AG08395 (cell line): ENCODE measurements at regions not wholly inside any gene's neighbourhood (a gene's known extent, or its start where the extent isn't known, plus 50 kb on each side); places are given as distances from the start of the nearest gene placed in this dataset.
"Not testable (repeated sequence)": the region's sequence is repeated elsewhere in the genome, so short reads cannot be mapped to it uniquely, and the experiment has no call there.

Experiments used
- DNase-seq: peaks from one replicate; pipeline ENCODE4 v3.0.0; 2012; ENCODE audit warnings: mixed read lengths, low spot score

DNA sequence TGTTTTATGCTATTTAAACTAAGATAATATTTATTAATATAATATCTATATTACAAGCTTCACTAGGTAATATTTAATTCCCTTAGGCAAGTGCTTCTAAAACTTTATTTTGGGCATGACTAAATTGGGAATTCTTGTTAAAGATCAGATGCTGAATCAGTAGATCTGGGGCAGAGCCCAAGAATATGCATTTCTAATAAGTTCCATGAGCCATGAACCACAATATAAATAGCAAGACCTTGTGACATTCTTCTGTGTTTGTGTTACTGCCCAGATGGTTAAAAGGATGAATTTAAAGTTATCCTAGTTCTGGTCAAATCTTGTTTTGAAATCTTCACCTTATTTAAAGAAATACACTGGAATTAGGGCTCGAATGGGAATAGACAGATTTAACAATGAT, 258.4 kb upstream of the CACNA2D1 start:
- no peak for DNase-seq

DNA sequence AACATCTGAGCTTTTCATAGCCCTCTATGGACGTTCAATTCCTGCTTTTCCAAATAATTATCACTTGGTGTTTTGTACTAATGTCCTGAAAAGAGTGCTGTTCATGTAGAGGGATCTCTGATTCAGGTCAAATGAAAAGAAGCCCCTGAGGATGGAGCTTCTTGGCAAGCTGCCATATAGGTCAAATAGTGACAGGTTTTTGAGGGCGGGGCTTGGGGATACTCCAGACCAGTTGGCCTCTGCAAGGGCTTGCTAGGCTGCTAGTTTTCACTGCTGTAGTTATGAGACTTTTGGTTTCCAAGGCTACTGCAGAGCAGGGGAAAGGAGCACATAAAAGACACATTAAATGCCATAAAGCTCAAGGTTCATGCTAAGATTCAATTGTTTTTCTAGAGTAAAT, 257.2 kb upstream of the CACNA2D1 start:
- no peak for DNase-seq

DNA sequence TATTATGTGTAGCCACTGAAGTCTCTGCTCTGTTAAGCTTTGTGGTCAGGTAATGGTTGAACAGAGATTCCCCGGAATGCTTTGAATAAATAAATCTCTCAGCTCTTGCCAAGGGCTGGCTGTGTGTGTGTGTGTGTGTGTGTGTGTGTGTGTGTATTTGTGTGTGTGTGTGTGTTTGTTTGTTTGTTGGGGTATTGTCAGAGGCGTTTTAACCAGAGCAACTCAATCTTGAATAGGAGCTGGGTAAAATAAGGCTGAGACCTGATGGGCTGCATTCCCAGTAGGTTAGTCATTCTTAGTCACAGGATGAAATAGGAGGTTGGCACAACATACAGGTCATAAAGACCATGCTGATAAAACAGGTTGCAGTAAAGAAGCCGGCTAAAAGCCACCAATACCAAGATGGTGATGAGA, 256.2 kb upstream of the CACNA2D1 start:
- DNase-seq: no peak

DNA sequence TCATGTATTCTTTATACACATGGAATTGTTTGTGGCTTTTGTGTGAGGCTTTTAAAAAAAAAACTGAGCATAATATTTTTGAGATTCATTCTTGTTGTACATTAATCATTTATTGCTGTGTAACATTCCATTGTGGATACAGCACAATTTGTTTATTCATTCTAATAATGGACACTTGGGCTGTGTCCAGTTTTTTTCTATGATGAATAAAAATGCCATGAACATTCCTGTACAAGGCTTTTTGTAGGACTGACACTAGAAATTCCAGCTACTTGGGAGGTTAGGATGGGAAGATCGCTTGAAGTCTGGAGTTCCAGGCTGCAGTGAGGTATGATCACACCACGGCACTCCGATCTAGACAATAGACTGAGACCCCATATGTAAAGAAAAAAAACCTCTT, 254.3 kb upstream of the CACNA2D1 start:
- no peak for DNase-seq

DNA sequence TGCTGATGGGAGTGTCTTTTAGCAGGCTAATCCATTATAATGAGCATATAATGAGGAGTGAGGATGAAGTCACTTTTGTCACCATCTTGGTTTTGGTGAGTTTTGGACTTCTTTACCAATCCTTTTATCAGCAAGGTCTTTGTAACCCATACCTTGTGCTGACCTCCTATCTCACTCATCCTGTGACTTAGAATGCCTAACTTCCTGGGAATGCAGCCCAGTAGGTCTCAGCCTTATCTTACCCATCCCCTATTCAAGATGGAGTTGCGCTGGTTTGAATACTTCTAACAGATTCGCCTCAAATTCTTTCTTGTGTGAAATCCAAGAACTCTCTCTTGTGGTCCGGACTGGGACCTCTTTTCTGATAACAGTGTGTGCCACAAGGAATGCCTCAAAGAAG, 253.1 kb upstream of the CACNA2D1 start:
- no peak for DNase-seq

DNA sequence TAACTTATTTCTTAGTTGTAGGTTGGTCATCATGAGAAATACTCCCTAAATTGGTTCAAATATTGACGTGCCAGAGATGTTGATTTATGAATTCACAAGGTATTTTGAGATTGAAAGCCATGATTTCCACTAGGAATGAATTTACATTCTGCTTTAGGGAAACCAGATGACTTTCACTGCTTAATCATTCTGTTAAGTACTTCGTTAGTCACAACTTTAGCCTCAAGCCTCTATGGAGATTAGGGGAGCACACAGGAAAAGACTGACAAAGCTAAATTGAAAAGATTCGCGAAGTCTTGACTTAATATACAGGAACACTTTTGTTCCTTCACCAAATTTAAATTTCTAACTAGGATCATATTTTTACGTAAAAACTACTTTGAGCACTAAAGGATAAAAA, 250.4 kb upstream of the CACNA2D1 start:
- DNase-seq: no peak

DNA sequence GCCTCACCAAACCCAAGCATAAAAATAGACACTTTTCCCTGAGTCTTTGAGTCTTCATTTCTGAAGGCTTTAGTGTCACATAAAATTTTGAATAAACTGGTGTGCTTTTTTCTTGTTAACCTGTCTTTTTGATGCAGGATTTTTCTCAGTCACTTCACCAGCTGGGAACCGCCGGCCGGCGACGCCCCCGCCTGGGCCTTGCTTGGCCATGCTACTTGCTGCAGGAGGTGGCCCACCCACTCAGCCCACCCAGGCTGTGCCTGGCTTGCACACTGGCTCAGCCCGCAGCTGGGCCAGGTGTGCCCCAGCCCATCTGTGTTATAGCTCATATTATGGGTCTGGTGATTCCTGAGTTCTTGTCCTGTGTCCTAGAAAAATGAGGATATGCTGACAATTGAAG, 247.4 kb upstream of the CACNA2D1 start:
- DNase-seq: no peak

DNA sequence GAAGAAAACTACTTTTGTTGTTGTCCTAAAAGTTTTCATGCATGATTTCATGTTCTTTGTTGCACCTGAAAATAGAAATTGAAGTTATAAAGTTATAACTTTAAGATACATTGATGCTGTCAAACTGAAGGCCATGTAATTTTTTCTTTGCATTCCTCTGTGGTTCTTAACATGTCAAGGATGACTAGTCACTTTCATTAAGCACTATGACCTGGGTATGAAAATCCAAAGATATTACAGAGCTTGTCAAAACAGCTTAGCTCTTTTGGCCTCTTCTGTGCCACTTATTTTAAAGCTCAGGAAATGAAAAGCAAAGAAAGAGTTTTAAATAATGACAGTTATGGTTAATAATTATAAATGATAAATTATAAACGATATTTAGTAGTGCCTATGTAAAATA, 241.6 kb upstream of the CACNA2D1 start:
- DNase-seq: no peak

DNA sequence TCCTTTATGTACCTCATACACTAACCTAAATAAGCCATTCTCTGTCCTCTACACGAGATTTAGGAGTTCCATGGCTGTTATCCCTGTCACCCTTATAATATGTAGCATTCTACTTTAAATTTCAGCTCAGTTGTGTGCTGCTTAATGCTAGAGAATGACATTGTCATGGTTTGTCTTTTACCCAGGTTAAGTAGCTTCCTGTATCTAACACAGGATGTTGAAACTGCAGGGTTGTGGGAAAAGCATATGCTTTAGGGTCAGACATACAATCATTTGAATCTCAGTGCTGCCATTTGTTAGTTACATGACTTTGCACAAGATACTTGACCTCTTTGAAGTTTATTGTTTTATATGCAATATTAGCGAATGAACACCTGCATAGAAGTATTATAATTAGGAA, 235.1 kb upstream of the CACNA2D1 start:
- DNase-seq: no peak

DNA sequence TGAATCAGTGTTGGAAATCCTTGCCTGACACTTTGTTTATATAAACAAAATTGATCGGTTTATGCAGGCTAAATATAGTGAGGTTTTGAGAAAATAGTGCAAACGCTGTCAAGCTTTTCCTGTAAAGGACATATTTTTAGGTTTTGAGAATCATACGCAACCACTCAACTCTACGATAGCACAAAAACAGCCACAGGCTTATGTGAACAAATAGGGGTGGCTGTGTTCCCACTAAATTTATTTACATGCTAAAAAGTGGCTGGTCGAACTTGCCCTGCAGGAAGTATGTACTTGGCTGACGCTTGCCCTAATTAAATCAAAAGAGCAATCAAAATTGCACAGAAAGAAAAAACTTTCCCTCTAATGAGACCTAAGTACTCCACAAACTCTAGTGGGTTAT, 234.7 kb upstream of the CACNA2D1 start:
- no peak for DNase-seq

DNA sequence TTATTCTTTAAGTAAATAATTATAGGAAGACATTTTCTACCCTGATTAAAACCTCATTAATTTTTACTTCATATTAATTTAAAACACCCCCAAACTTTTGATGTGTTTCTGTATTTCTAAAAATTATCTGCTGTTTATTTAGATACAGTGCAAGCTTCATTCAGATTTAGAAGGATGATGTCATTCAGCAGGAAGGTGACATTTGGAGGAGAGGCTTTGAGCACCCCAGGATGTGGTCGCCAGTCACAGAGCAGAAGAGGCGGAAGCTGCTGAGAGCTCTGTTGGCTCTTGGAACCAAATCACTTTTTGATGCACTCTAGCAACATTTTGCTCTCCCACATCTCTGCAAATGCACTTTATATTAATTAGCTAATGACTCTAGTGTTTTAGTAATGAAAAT, 233.9 kb upstream of the CACNA2D1 start:
- DNase-seq: no peak

DNA sequence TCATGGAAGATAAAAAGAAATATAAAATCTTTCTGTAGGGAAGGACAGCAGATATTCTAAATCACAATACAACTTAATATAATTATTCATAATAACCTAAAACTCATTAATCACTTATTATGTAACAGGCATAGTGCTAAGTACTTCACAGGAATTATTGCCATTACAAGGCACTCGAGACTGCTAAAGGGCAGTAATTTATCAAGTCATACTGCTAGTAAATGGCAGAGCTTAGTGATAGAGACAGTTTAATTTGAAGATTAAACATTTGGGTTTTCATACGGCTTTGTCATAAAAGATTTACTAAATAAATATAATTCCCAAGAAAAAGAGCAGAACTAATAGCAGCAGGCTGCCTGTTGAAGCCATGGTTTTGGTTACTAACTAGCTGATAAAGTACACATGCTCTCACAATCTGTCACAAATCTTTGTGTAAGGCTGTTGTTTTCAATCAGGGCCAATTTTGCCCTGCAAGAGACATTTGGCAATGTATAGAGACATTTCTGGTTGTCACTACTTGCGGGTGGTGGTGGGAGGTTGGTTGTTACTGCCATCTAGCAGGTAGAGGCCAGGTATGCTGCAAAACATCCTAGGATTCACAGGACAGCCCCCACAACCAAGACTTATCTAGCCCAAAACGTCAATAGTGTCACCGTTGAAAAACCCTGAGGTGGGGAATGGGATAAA, 233.3 kb upstream of the CACNA2D1 start:
- no peak for DNase-seq

DNA sequence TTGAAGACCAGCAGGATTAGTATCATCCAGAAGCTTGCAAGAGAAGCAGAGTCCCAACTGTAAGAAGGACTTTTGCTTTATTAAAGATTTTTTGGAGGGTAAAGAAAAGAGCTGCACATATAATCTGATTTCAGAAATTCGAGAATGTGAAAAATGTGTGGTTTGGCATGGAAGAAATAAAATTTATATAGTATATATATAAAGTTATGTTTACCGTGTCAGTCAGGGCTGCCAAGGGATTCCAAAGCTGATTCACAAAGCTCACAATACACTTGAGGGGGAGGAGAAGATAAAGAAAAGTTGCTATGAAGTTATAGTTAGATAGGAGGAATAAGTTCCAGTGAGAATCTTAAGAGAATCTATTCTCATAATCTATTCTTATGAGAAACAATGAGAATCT, 231.8 kb upstream of the CACNA2D1 start:
- DNase-seq: no peak

DNA sequence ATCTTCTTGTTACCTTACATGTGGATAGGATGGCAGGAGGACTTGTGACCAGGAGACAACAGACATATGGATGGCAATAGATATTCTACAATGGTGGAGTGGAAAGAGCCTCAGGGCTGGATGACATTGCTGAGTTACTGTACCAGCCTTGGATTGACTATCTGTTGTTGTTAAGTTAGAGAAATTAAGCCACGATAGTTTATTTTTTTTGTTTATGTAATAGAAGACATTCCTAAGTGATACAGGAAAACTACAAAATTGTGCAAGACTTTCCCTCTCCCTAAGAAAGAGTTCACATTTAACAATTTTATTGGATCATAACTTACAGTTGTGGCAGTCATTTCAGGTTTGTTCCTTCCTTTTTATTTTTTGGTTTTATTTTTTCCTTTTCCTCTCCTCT, 230.7 kb upstream of the CACNA2D1 start:
- no peak for DNase-seq

DNA sequence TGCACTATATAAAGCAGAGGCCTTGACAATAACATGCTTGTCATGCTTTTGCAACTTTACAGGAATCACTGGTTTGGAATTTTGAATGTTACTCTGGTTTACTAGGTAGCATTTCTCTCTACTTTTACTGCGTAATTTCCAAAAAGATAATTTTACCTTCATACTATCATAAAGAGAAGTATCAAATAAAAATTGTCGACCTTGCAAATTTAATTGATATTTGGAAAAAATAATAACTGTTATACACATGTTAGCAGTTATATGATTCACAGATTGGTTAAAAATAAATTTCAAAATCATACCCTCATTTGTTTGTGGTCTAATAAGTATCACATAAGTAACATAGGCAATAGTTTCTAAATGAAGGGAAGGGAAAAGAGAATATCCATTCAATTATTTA, 228.5 kb upstream of the CACNA2D1 start:
- no peak for DNase-seq

DNA sequence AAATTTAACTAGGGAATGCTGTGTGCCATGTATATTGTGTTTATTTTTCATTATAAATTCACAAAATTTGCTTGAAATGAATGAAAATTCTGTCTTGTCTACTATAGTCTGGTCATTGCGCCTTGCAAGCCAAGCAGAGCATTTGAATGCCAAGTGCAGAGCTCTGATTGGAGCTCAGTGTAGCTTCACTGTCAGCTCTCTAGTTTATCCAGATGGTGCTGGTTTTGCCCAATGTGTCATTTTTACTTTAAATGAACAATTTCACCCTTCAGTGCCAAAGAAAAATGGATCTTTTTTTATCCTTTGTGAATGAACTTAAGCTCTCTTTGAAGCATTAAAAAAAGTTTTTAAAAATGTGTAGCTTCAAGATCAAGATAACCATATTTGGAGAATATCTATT, 225.6 kb upstream of the CACNA2D1 start:
- DNase-seq: no peak

DNA sequence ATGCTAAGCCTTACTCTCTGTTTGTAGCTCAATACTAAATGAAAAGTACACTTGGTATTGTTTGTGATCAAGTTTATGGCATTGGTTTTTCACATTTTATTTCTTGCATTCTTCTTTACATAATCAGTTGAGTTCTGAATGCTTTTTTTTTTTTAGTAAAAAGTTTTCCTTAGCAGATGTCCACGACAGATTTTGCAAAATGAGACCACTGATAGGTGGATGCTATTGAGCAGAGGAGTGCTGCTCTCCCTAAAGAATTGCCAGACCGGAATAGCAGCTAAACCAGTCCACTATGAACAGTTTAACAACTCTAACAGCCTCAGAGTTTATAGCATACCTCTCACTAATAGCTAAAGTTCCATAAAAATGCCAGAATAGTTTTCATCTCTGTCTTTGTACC, 225.1 kb upstream of the CACNA2D1 start:
- no peak for DNase-seq

DNA sequence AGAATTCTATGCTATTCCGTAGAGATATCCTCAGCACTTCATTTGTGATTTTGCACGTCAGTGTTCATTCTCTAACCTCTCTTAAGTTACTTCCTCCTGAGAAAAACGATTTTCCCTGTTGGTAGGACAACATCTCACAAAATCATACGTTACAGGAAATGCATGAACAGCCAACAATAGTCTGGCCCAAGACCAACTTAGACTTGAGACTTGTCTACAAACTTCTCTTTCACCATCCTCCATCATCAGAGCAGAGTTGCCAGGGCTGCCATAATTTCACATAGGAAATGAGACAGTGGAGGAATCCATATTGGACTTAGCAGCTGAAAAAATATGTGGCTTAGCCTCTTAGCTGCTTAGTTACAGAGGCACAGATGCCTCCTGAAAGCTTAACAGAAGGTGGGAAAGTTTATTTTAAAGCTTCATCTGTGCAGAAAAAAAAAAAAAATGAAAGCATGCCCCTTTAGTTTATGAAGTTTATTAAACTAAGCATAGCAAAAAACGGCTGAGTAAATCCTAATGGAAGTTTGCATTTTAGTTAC, 222.5 kb upstream of the CACNA2D1 start:
- no peak for DNase-seq

DNA sequence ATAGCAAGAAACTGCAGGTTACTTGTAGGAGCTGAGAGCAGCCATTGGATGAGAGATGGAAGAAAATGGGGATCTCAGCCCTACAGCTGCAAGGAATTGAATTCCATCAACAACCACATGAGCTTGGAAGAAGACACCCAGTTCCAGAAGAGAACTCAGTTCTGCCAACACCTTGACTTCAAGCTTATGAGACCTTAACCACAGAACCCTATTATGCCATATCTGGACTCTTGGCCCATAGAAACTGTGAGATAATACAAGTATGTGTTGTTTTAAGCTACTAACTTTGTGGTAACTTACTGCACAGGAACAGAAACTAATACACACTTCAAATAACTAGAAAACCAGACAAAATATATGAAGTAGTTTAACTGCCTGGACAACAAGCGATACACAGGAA, 212.4 kb upstream of the CACNA2D1 start:
- no peak for DNase-seq

DNA sequence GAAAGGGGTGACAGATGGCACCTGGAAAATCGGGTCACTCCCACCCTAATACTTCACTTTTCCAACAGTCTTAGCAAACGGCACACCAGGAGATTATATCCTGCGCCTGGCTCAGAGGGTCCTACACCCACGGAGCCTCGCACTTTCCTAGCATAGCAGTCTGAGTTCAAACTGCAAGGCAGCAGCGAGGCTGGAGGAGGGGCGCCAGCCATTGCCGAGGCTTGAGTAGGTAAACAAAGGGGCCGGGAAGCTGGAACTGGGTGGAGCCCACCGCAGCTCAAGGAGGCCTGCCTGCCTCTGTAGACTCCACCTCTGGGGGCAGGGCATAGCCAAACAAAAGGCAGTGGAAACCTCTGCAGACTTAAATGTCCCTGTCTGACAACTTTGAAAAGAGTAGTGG, 206.5 kb upstream of the CACNA2D1 start:
- not testable (repeated sequence) for DNase-seq

DNA sequence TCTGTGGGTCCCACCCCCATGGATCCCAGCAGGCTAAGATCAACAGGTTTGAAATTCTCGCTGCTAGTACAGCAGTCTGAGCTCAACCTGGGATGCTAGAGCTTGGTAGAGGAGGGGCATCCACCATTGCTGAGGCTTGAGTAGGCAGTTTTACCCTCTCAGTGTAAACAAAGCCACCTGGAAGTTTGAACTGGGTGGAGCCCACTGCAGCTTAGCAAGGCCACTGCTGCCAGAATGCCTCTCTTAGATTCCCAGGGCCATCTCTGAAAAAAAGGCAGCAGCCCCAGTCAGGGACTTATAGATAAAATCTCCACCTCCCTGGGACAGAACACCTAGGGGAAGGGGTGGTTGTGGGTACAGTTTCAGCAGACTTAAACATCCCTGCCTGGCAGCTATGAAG, 190.0 kb upstream of the CACNA2D1 start:
- DNase-seq: no peak

DNA sequence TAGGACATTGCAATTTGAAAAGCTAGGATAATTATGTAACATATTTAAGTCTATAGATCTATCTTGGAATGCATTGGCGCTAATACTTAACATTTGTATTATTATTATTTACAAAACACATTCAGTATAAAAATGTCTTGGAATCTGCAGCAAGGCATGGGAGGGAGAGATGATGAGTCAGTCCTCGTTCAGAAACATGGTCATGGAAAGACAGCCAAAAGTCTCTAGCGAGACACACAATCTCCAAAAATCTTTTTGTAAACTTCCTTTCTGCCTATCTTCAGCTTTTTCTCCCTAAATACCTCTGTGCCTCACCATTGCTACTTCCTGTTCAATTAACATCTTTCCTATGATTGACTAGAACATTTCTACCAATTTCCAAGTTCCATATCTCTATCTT, 188.4 kb upstream of the CACNA2D1 start:
- DNase-seq: peak; percentile 29

DNA sequence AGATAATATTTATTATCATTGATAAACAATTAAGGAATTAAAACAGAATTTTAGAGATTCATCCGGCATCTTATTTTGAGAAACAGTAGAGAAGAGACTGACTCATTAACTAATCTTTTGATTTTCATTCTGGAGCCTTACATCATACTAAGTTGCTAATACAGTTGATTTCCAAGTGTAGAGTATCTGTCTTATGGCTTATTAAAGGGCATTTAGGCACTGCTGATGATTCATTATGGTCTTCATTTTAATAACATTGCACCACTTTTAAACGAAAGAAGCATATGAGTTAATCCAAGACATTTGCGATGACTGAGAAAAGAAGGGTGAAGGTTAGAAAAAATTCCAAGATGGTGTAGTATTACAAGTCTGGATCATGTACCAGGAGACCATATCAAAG, 186.0 kb upstream of the CACNA2D1 start:
- no peak for DNase-seq

DNA sequence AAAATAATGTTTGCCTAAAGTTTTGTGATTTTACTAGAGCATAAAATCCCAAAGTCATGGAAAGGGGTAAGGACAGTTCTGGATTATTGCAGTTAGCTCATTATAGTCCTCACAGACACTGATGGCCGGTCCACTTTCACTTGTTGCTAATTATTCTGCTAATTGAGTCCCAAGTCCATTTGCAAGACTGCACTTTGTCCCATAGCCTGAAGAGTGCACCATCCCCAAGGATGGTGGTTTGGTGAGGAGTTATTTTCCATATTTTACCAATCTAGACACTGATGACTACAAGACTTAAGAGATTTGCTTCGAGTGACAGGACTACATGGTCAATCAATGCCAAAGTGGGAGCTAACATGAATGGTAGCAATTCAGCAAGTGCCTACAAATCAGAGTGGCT, 181.8 kb upstream of the CACNA2D1 start:
- DNase-seq: no peak

DNA sequence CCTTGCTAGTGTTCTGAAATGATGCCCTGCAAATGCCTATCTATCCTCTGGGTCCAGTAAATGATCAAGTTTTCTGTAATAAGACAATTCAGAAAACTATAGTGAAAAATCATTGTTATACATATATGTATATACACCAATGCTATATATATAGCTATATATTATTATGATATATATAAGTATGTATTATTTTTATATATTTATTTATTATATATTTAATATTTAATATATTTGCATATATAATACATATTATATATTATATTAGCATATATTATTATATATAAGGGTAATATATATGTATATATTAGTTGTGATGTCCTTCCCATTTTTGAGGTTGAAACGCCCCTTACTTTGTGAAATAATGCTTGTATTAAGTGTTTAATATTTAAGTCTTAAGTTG, 181.4 kb upstream of the CACNA2D1 start:
- no peak for DNase-seq
